Small intestine (tissue), 7 donors: ENCODE measurements at regions not wholly inside any gene's neighbourhood (a gene's known extent, or its start where the extent isn't known, plus 50 kb on each side); places are given as distances from the start of the nearest gene placed in this dataset.
"Not testable (repeated sequence)": the region's sequence is repeated elsewhere in the genome, so short reads cannot be mapped to it uniquely, and the experiment has no call there.

Source experiments
- DNase-seq, 2 donors: peaks; one replicate each; pipeline versions ENCODE4 v3.0.0 to v3.0.0-alpha.2; 2013
- FAIRE-seq: peaks from 2 replicates; lab custom pipeline; 2012; peaks lifted over from hg19 to GRCh38; lab: Jason Lieb, UNC
- H3K27ac ChIP-seq, 3 donors: one replicate each; pipeline ENCODE4 v1.5.1; 2013; ENCODE audit warnings: low read length in 2 of 3, mild to moderate bottlenecking in 2 of 3, control low read depth in 1 of 3, inconsistent platforms in 1 of 3, low read depth in 1 of 3, moderate library complexity in 1 of 3
- H3K27me3 ChIP-seq, 3 donors: one replicate each; pipeline ENCODE4 v1.6.1; 2013; ENCODE audit warnings: low read length in 3 of 3, inconsistent platforms in 1 of 3; ENCODE audit not compliant: control insufficient read depth in 3 of 3, insufficient read depth in 3 of 3
- H3K36me3 ChIP-seq, 3 donors: one replicate each; pipeline ENCODE4 v1.6.1; 2013; ENCODE audit warnings: low read length in 3 of 3, inconsistent platforms in 1 of 3, low read depth in 1 of 3, mild to moderate bottlenecking in 1 of 3, moderate library complexity in 1 of 3; ENCODE audit not compliant: control insufficient read depth in 3 of 3, insufficient read depth in 2 of 3
- H3K4me1 ChIP-seq, 3 donors: one replicate each; pipeline ENCODE4 v1.6.1; 2013; ENCODE audit warnings: low read length in 2 of 3, inconsistent platforms in 1 of 3, low read depth in 1 of 3, mild to moderate bottlenecking in 1 of 3, moderate library complexity in 1 of 3; ENCODE audit not compliant: control insufficient read depth in 3 of 3, insufficient read depth in 2 of 3
- H3K4me3 ChIP-seq, 3 donors: one replicate each; pipeline ENCODE4 v1.5.1; 2013; ENCODE audit warnings: low read length in 3 of 3, control low read depth in 1 of 3, inconsistent platforms in 1 of 3, low read depth in 1 of 3, mild to moderate bottlenecking in 1 of 3, moderate library complexity in 1 of 3
- H3K9me3 ChIP-seq, 2 donors: one replicate each; pipeline ENCODE4 v1.6.1; 2013; ENCODE audit warnings: low read depth in 1 of 2, low read length in 1 of 2; ENCODE audit not compliant: control insufficient read depth in 2 of 2, insufficient read depth in 1 of 2
- whole genome bisulfite sequencing, 3 donors: extraction: QIAGEN DNeasy Blood & Tissue Kit; methylation state at CpG; one replicate each; pipeline ENCODE4 v1.1.7; 2013; 5-methylcytosine and 5-hydroxymethylcytosine counted together
- donor health status: healthy with polysubstance abuse.
- donor health status: control.
- donor health status: control.
- donor health status: Bipolar disorder and iron deficiency.
- donor health status: healthy.

- H3K27me3 ChIP-seq, DNase-seq, H3K27ac ChIP-seq, H3K36me3 ChIP-seq, H3K9me3 ChIP-seq, FAIRE-seq, H3K4me1 ChIP-seq, H3K4me3 ChIP-seq: not testable (repeated sequence)
- WGBS, 3 donors = 62 to 64% (median 63%) methylated on average over 27 to 30 of the region's 30 CpGs
These were observed 128.4 kb downstream of the IGLL1 start for GRCh38 chr22:23451452-23452230.

- not testable (repeated sequence) for H3K27ac ChIP-seq, H3K9me3 ChIP-seq, H3K4me1 ChIP-seq, H3K4me3 ChIP-seq, H3K27me3 ChIP-seq, H3K36me3 ChIP-seq, DNase-seq, FAIRE-seq
- 92 to 94% (median 93%) methylated on average over 13 to 15 of the region's 15 CpGs for WGBS, 3 donors
These were observed 129.3 kb downstream of the IGLL1 start for GRCh38 chr22:23450821-23451220.

- DNase-seq (no peak), FAIRE-seq (no peak)
- 71 to 92% (median 92%) methylated on average over 10 to 14 of the region's 14 CpGs for WGBS, 3 donors
- H3K27ac ChIP-seq = no peak overlapping the region
- H3K4me3 ChIP-seq = no peak overlapping the region
- no peaks in the 10 kb centered on the region for H3K36me3 ChIP-seq
- no peaks in the 10 kb centered on the region for H3K27me3 ChIP-seq
- peaks cover 0 to 9% of the 10 kb centered on the region in 2 donors for H3K9me3 ChIP-seq
- no peaks in the 10 kb centered on the region for H3K4me1 ChIP-seq
These were observed 129.7 kb downstream of the IGLL1 start for GRCh38 chr22:23450434-23450795.

GRCh38 chr22:23449748-23450433 lies 130.2 kb downstream of the IGLL1 start:
- not testable (repeated sequence) for FAIRE-seq, H3K27me3 ChIP-seq, H3K4me3 ChIP-seq, H3K4me1 ChIP-seq, H3K27ac ChIP-seq, DNase-seq, H3K36me3 ChIP-seq
- H3K9me3 ChIP-seq = peaks cover 0 to 11% of the 10 kb centered on the region in 2 donors
- WGBS, 3 donors = 82 to 83% (median 82%) methylated on average over 23 to 28 of the region's 28 CpGs

GRCh38 chr22:23448499-23449288 lies 131.4 kb downstream of the IGLL1 start:
- H3K9me3 ChIP-seq = peaks cover 0 to 13% of the 10 kb centered on the region in 2 donors
- FAIRE-seq, DNase-seq, H3K4me3 ChIP-seq, H3K27ac ChIP-seq, H3K36me3 ChIP-seq, H3K4me1 ChIP-seq, H3K27me3 ChIP-seq: not testable (repeated sequence)
- WGBS, 3 donors = 51 to 77% (median 72%) methylated on average over 9 to 31 of the region's 31 CpGs

- no peak overlapping the region for H3K4me3 ChIP-seq
- no peak for FAIRE-seq
- WGBS, 3 donors = 95 to 98% (median 96%) methylated on average over 30 of the region's 30 CpGs
- no peak for DNase-seq
- no peak overlapping the region for H3K27ac ChIP-seq
- no peaks in the 10 kb centered on the region for H3K27me3 ChIP-seq
- no peaks in the 10 kb centered on the region for H3K4me1 ChIP-seq
- H3K9me3 ChIP-seq = peaks cover 0 to 13% of the 10 kb centered on the region in 2 donors
- no peaks in the 10 kb centered on the region for H3K36me3 ChIP-seq
These were observed 133.2 kb downstream of the IGLL1 start for GRCh38 chr22:23446796-23447350.

- H3K4me3 ChIP-seq, FAIRE-seq, H3K27me3 ChIP-seq, H3K4me1 ChIP-seq, H3K36me3 ChIP-seq, DNase-seq, H3K27ac ChIP-seq: not testable (repeated sequence)
- peaks cover 0 to 13% of the 10 kb centered on the region in 2 donors for H3K9me3 ChIP-seq
These were observed 133.9 kb downstream of the IGLL1 start for GRCh38 chr22:23446194-23446593.

GRCh38 chr22:23443905-23444304 lies 136.2 kb downstream of the IGLL1 start:
- H3K27ac ChIP-seq, FAIRE-seq, H3K4me1 ChIP-seq, H3K36me3 ChIP-seq, H3K27me3 ChIP-seq, DNase-seq, H3K4me3 ChIP-seq: not testable (repeated sequence)
- 33 to 54% (median 53%) methylated on average over 1 to 2 of the region's 2 CpGs for WGBS, 3 donors
- H3K9me3 ChIP-seq = peaks cover 0 to 13% of the 10 kb centered on the region in 2 donors
